GM12891 (cell line): ENCODE measurements at regions not wholly inside any gene's neighbourhood (a gene's known extent, or its start where the extent isn't known, plus 50 kb on each side); places are given as distances from the start of the nearest gene placed in this dataset.
"Not testable (repeated sequence)": the region's sequence is repeated elsewhere in the genome, so short reads cannot be mapped to it uniquely, and the experiment has no call there.

Experiments
- DNase-seq: peaks from one replicate; pipeline ENCODE4 v3.0.0; 2011; ENCODE audit warnings: low spot score; ENCODE audit not compliant: insufficient read length
- FAIRE-seq: peaks from 2 replicates; lab custom pipeline; 2011; peaks lifted over from hg19 to GRCh38; lab: Jason Lieb, UNC
- PAX5 ChIP-seq: IDR thresholded peaks from 2 replicates; pipeline ENCODE4 v1.6.1; 2011; ENCODE audit warnings: low read length, moderate library complexity, mild to moderate bottlenecking; ENCODE audit not compliant: insufficient read depth, severe bottlenecking
- POLR2A ChIP-seq: IDR thresholded peaks from 2 replicates; pipeline ENCODE4 v1.6.1; 2011; ENCODE audit warnings: low read depth, low read length, control low read depth
- POLR2AphosphoS5 ChIP-seq: IDR thresholded peaks from 2 replicates; pipeline ENCODE4 v1.6.1; 2011; ENCODE audit warnings: low read depth, low read length, control low read depth
- POU2F2 ChIP-seq: IDR thresholded peaks from 2 replicates; pipeline ENCODE4 v1.6.1; 2011; ENCODE audit warnings: low read depth, mild to moderate bottlenecking, control low read depth, low read length, moderate library complexity
- SPI1 ChIP-seq: IDR thresholded peaks from 2 replicates; pipeline ENCODE4 v1.6.1; 2011; ENCODE audit warnings: low read depth, low read length, control low read depth
- TAF1 ChIP-seq: IDR thresholded peaks from 2 replicates; pipeline ENCODE4 v1.6.1; 2011; ENCODE audit warnings: low read depth, low read length, control low read depth

GRCh38 chr12:83470749-83471148 lies 784.0 kb downstream of the TMTC2 start:
- no peak for DNase-seq
- FAIRE-seq = no peak
- TF ChIP-seq POU2F2 = no peak
- no peak for TF ChIP-seq POLR2AphosphoS5
- no peak for TF ChIP-seq PAX5
- TF ChIP-seq SPI1 = no peak
- no peak for TF ChIP-seq TAF1

GRCh38 chr12:83468988-83469908 lies 782.5 kb downstream of the TMTC2 start:
- no peak for FAIRE-seq

GRCh38 chr12:83465632-83466031 lies 778.9 kb downstream of the TMTC2 start:
- TF ChIP-seq POLR2AphosphoS5 (no peak), PAX5 (no peak), SPI1 (no peak), TAF1 (no peak), POU2F2 (no peak), POLR2A (no peak)
- no peak for FAIRE-seq
- DNase-seq = no peak

More at GRCh38 chr12:83468988-83469908, 782.5 kb downstream of the TMTC2 start:
- no peak for TF ChIP-seq TAF1
- TF ChIP-seq POU2F2 = no peak
- TF ChIP-seq SPI1 = no peak
- no peak for TF ChIP-seq PAX5
- no peak for TF ChIP-seq POLR2AphosphoS5
- no peak for TF ChIP-seq POLR2A
- no peak for DNase-seq

- no peak for TF ChIP-seq POLR2A
- no peak for TF ChIP-seq PAX5
- no peak for TF ChIP-seq TAF1
- no peak for TF ChIP-seq SPI1
- TF ChIP-seq POLR2AphosphoS5 = no peak
- TF ChIP-seq POU2F2 = no peak
- FAIRE-seq (no peak), DNase-seq (no peak)
Measured at GRCh38 chr12:83462419-83462818, 775.7 kb downstream of the TMTC2 start.

GRCh38 chr12:83461336-83461935 lies 774.7 kb downstream of the TMTC2 start:
- no peak for FAIRE-seq
- TF ChIP-seq PAX5 (no peak), TAF1 (no peak), POU2F2 (no peak), POLR2AphosphoS5 (no peak), SPI1 (no peak), POLR2A (no peak)
- no peak for DNase-seq

- TF ChIP-seq SPI1 (no peak), POU2F2 (no peak), PAX5 (no peak), POLR2AphosphoS5 (no peak), TAF1 (no peak), POLR2A (no peak)
- DNase-seq (no peak), FAIRE-seq (no peak)
Measured at GRCh38 chr12:83451189-83451588, 764.5 kb downstream of the TMTC2 start.

GRCh38 chr12:83434600-83434999 lies 747.9 kb downstream of the TMTC2 start:
- no peak for FAIRE-seq
- TF ChIP-seq SPI1 (no peak), TAF1 (no peak), PAX5 (no peak), POLR2A (no peak), POU2F2 (no peak), POLR2AphosphoS5 (no peak)
- DNase-seq = no peak

GRCh38 chr12:83432176-83432719 lies 745.5 kb downstream of the TMTC2 start:
- DNase-seq (no peak), FAIRE-seq (no peak)
- TF ChIP-seq POLR2AphosphoS5 = no peak
- TF ChIP-seq PAX5 = no peak
- TF ChIP-seq POLR2A = no peak
- TF ChIP-seq POU2F2 = no peak
- TF ChIP-seq TAF1 = no peak
- TF ChIP-seq SPI1 = no peak

- FAIRE-seq = not testable (repeated sequence)
Measured at GRCh38 chr12:83427586-83428136, 741.0 kb downstream of the TMTC2 start.

More at GRCh38 chr12:83427586-83428136, 741.0 kb downstream of the TMTC2 start:
- DNase-seq = not testable (repeated sequence)
